ENCODE measurements at regions not wholly inside any gene's neighbourhood (a gene's known extent, or its start where the extent isn't known, plus 50 kb on each side); places are given as distances from the start of the nearest gene placed in this dataset.

DNA sequence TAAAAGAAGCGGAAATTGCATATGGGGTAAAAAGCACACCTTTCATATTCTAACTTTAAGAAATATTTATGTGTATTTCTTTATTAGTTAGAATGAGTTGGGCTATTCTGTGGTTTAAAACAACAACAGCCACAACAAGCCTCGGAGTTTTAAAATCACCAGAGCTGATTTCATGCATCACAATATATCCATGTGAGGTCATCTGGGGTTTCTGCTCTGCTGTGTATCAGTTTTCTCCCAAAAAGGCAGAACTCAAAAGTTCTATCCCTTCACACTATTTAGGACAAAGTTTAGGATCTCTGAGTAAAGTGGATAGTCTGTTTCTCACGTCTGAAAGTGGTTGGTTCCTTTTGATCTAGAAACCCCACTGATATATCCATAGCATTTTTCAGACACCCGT lies 601.5 kb upstream of the GCFC2 start:
- no peak overlapping the region for H3K9ac ChIP-seq (ENCODE audit: insufficient read depth, low read length, poor library complexity, severe bottlenecking)
- Mint-ChIP-seq H3K27ac (no peak overlapping the region), H3K4me1 (no peaks in the 10 kb centered on the region), H3K27me3 (ENCODE audit: low read depth in 3 of 3) (peaks cover 0 to 3% (median 0%) of the 10 kb centered on the region in 3 donors), H3K36me3 (no peaks in the 10 kb centered on the region), H3K9me3 (peaks cover 0 to 8% (median 0%) of the 10 kb centered on the region in 7 donors), H3K4me3 (no peak overlapping the region)
- intact Hi-C loops (cut with micrococcal nuclease): no loop called here
- no peaks in the 10 kb centered on the region for H3K27me3 ChIP-seq (ENCODE audit: control insufficient read depth in 2 of 2, insufficient read depth in 2 of 2, low read length in 2 of 2)
- H3K79me2 ChIP-seq (ENCODE audit: insufficient read depth, low read length): no peaks in the 10 kb centered on the region
- no peaks in the 10 kb centered on the region for H3K4me1 ChIP-seq (ENCODE audit: control insufficient read depth in 1 of 2, insufficient read depth in 2 of 2, low read length in 2 of 2)
- no peak overlapping the region for H2AFZ ChIP-seq (ENCODE audit: insufficient read depth, low read depth, low read length, poor library complexity, severe bottlenecking)
- H3K4me3 ChIP-seq (replicated peaks in 1 of 3; ENCODE audit: low read depth in 2 of 3, low read length in 3 of 3): no peak overlapping the region
- TF ChIP-seq, protein P1, sequence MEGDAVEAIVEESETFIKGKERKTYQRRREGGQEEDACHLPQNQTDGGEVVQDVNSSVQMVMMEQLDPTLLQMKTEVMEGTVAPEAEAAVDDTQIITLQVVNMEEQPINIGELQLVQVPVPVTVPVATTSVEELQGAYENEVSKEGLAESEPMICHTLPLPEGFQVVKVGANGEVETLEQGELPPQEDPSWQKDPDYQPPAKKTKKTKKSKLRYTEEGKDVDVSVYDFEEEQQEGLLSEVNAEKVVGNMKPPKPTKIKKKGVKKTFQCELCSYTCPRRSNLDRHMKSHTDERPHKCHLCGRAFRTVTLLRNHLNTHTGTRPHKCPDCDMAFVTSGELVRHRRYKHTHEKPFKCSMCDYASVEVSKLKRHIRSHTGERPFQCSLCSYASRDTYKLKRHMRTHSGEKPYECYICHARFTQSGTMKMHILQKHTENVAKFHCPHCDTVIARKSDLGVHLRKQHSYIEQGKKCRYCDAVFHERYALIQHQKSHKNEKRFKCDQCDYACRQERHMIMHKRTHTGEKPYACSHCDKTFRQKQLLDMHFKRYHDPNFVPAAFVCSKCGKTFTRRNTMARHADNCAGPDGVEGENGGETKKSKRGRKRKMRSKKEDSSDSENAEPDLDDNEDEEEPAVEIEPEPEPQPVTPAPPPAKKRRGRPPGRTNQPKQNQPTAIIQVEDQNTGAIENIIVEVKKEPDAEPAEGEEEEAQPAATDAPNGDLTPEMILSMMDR (IDR thresholded peaks at IDR 0.05): no peak
- DNase-seq: no peak
- no peak overlapping the region for H3K27ac ChIP-seq (ENCODE audit: low read depth in 1 of 2, low read length in 2 of 2)
- no peaks in the 10 kb centered on the region for H3K9me3 ChIP-seq (replicated peaks in 1 of 2; ENCODE audit: control insufficient read depth in 1 of 2, insufficient read depth in 1 of 2, low read length in 2 of 2)
- no CpG with 5 or more reads among the region's 4 CpGs for WGBS (ENCODE audit: insufficient coverage)
- no peaks in the 10 kb centered on the region for H4K20me1 ChIP-seq (ENCODE audit: insufficient read depth, low read length)
- no peak overlapping the region for H3K4me2 ChIP-seq (replicated peaks; ENCODE audit: extremely low read depth, low read length, poor library complexity, severe bottlenecking)
- H3K36me3 ChIP-seq (replicated peaks in 1 of 2; ENCODE audit: control insufficient read depth in 1 of 2, insufficient read depth in 2 of 2, low read length in 2 of 2): no peaks in the 10 kb centered on the region

DNA sequence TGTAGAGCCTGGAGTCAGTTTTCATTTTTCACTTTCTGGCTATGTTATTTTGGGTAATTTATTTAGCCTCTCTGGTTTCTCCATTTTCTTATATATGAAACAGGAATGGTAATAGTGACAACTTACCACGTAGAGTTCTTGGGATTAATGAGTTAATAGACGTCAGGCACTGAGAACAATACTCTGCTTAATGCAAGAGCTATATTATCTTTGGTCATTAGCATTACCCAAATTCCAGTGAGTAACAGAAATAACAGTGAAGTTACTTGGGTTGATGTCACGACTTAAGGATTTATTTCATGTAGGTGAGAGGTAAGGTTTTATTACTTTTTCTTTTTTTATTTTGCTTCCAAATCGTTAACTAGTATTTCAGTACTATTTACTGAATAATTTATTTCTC lies 601.0 kb upstream of the GCFC2 start:
- H3K27me3 Mint-ChIP-seq (ENCODE audit: low read depth in 3 of 3): peaks cover 0 to 3% (median 0%) of the 10 kb centered on the region in 3 donors
- WGBS (ENCODE audit: insufficient coverage): no CpG with 5 or more reads among the region's 4 CpGs
- Histone ChIP-seq H4K20me1 (ENCODE audit: insufficient read depth, low read length) (no peaks in the 10 kb centered on the region), H3K27me3 (ENCODE audit: control insufficient read depth in 2 of 2, insufficient read depth in 2 of 2, low read length in 2 of 2) (no peaks in the 10 kb centered on the region), H3K79me2 (ENCODE audit: insufficient read depth, low read length) (no peaks in the 10 kb centered on the region), H3K9ac (ENCODE audit: insufficient read depth, low read length, poor library complexity, severe bottlenecking) (no peak overlapping the region), H3K4me2 (replicated peaks; ENCODE audit: extremely low read depth, low read length, poor library complexity, severe bottlenecking) (no peak overlapping the region), H3K4me1 (ENCODE audit: control insufficient read depth in 1 of 2, insufficient read depth in 2 of 2, low read length in 2 of 2) (no peaks in the 10 kb centered on the region), H3K4me3 (replicated peaks in 1 of 3; ENCODE audit: low read depth in 2 of 3, low read length in 3 of 3) (no peak overlapping the region), H3K36me3 (replicated peaks in 1 of 2; ENCODE audit: control insufficient read depth in 1 of 2, insufficient read depth in 2 of 2, low read length in 2 of 2) (no peaks in the 10 kb centered on the region), H2AFZ (ENCODE audit: insufficient read depth, low read depth, low read length, poor library complexity, severe bottlenecking) (no peak overlapping the region), H3K9me3 (replicated peaks in 1 of 2; ENCODE audit: control insufficient read depth in 1 of 2, insufficient read depth in 1 of 2, low read length in 2 of 2) (no peaks in the 10 kb centered on the region), H3K27ac (ENCODE audit: low read depth in 1 of 2, low read length in 2 of 2) (no peak overlapping the region)
- H3K4me3 Mint-ChIP-seq: no peak overlapping the region
- no peaks in the 10 kb centered on the region for H3K36me3 Mint-ChIP-seq
- intact Hi-C loops (cut with micrococcal nuclease): no loop called here
- peaks cover 0 to 8% (median 0%) of the 10 kb centered on the region in 7 donors for H3K9me3 Mint-ChIP-seq
- TF ChIP-seq, protein P1 (IDR thresholded peaks at IDR 0.05): no peak
- H3K4me1 Mint-ChIP-seq: no peaks in the 10 kb centered on the region
- no peak for DNase-seq
- no peak overlapping the region for H3K27ac Mint-ChIP-seq
